Activated CD4-positive, alpha-beta T cell treated with anti-CD3 and anti-CD28 coated beads, Interleukin-2, amount 10 ng/mL, durations not matched to agents 24 days and 14 days (primary cell): ENCODE measurements at regions not wholly inside any gene's neighbourhood (a gene's known extent, or its start where the extent isn't known, plus 50 kb on each side); places are given as distances from the start of the nearest gene placed in this dataset.
"Not testable (repeated sequence)": the region's sequence is repeated elsewhere in the genome, so short reads cannot be mapped to it uniquely, and the experiment has no call there.

ENCODE experiments used
- DNase-seq: peaks from one replicate; pipeline ENCODE4 v3.0.0; 2022
- H3K27ac Mint-ChIP-seq: one replicate; pipeline ENCODE4 v1.8.0; 2022; ENCODE audit warnings: mild to moderate bottlenecking, mixed read lengths
- H3K27me3 Mint-ChIP-seq: one replicate; pipeline ENCODE4 v1.8.0; 2022; ENCODE audit warnings: mixed read lengths
- H3K36me3 Mint-ChIP-seq: one replicate; pipeline ENCODE4 v1.8.0; 2022; ENCODE audit warnings: low read depth, mild to moderate bottlenecking, mixed read lengths
- H3K4me1 Mint-ChIP-seq: one replicate; pipeline ENCODE4 v1.8.0; 2021; ENCODE audit warnings: mixed read lengths
- H3K4me3 Mint-ChIP-seq: one replicate; pipeline ENCODE4 v1.8.0; 2022; ENCODE audit warnings: mild to moderate bottlenecking, moderate library complexity, mixed read lengths
- H3K9me3 Mint-ChIP-seq: one replicate; pipeline ENCODE4 v1.8.0; 2021; ENCODE audit warnings: mixed read lengths
- intact Hi-C: fragments of 100-400 bp; cut with micrococcal nuclease; formaldehyde crosslinking; loops from one replicate; pipeline ENCODE4 v1.15.1; 2023

- Mint-ChIP-seq H3K4me3 (no peak overlapping the region), H3K27me3 (no peaks in the 10 kb centered on the region), H3K36me3 (no peaks in the 10 kb centered on the region), H3K9me3 (no peaks in the 10 kb centered on the region), H3K4me1 (no peaks in the 10 kb centered on the region), H3K27ac (no peak overlapping the region)
- DNase-seq, result no peak
- intact Hi-C loops, result no loop called here
Measured at GRCh38 chr9:118692613-118693012, 676.6 kb downstream of the BRINP1 start.

DNA sequence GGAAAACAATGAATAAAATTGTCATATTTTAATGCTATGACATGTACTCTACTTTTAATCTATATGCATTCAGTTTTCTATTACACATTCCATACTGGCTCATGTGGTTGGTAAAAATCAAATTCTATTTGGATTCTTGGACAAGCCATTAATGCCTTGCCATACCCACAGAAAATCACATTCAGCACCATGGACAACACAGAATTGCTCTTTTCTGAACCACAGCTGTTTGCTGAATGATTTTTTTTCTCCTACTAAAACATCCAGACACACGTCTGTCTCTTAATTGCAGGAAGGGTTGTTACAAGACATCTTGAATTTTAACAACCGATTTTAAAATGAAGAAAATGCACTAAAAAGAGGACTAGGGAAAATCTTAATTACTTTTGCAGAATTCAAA is 675.6 kb downstream of the BRINP1 start:
- no peaks in the 10 kb centered on the region for H3K4me1 Mint-ChIP-seq

GRCh38 chr9:118695249-118695648 is 674.0 kb downstream of the BRINP1 start:
- H3K4me1 Mint-ChIP-seq, H3K4me3 Mint-ChIP-seq, H3K27ac Mint-ChIP-seq, intact Hi-C loops, H3K27me3 Mint-ChIP-seq, H3K36me3 Mint-ChIP-seq, H3K9me3 Mint-ChIP-seq, DNase-seq: not testable (repeated sequence)

More for the DNA sequence above, 675.6 kb downstream of the BRINP1 start:
- H3K36me3 Mint-ChIP-seq, result no peaks in the 10 kb centered on the region
- H3K27me3 Mint-ChIP-seq, result no peaks in the 10 kb centered on the region
- DNase-seq, result no peak
- no peak overlapping the region for H3K4me3 Mint-ChIP-seq
- no peak overlapping the region for H3K27ac Mint-ChIP-seq
- no peaks in the 10 kb centered on the region for H3K9me3 Mint-ChIP-seq
- intact Hi-C loops, result no loop called here

DNA sequence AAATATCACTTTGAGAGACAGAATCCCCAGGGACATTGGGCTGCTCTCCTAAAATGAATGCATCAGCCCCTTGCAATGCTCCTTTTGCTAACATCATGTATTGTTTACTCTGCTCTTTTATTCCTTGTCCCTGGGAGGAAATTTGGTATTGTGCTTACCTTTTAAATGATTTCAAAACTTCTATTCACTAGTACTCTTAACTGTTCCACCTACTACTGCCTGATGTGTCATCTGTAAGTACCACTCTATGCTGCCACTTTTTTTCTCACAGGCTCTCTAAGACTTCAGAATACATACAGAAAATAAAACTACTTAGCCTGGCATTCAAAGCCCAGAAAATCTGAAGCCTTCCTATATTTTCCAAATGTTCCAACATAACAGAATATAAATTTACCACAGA is 667.2 kb downstream of the BRINP1 start:
- no peak overlapping the region for H3K4me3 Mint-ChIP-seq
- no peak for DNase-seq
- no peaks in the 10 kb centered on the region for H3K27me3 Mint-ChIP-seq
- no peak overlapping the region for H3K27ac Mint-ChIP-seq
- H3K4me1 Mint-ChIP-seq, result no peaks in the 10 kb centered on the region
- intact Hi-C loops, result no loop called here
- peaks cover 4% of the 10 kb centered on the region for H3K9me3 Mint-ChIP-seq
- H3K36me3 Mint-ChIP-seq, result no peaks in the 10 kb centered on the region

DNA sequence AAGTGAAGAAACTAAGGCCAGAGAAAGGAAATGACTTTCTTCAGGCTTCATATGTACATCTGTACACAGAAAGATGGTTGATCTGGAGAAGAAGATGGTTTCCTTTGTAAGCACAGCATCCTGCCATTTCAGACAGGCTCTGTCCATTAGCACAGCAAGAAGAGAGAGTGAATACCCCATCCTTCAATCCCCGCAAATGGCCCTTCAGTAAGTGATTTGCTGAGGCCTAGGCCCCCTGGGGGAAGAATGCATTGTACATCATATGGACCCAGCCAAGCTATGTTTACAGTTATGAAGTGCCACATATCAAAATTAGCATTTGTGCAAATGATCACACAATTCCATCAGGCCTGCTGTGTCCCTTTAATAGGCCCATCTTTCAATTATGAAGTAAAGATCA is 657.4 kb downstream of the BRINP1 start:
- DNase-seq, result no peak
- Mint-ChIP-seq H3K36me3 (no peaks in the 10 kb centered on the region), H3K27ac (no peak overlapping the region), H3K9me3 (no peaks in the 10 kb centered on the region), H3K27me3 (no peaks in the 10 kb centered on the region), H3K4me3 (no peak overlapping the region), H3K4me1 (no peaks in the 10 kb centered on the region)
- intact Hi-C loops, result no loop called here

- DNase-seq, result no peak
- Mint-ChIP-seq H3K9me3 (peaks cover 3% of the 10 kb centered on the region), H3K27ac (no peak overlapping the region), H3K36me3 (no peaks in the 10 kb centered on the region), H3K4me1 (no peaks in the 10 kb centered on the region), H3K4me3 (no peak overlapping the region), H3K27me3 (no peaks in the 10 kb centered on the region)
- intact Hi-C loops, result no loop called here
Measured at GRCh38 chr9:118721276-118721675, 648.0 kb downstream of the BRINP1 start.

- H3K4me3 Mint-ChIP-seq, result no peak overlapping the region
- intact Hi-C loops, result no loop called here
Measured at GRCh38 chr9:118721923-118722322, 647.3 kb downstream of the BRINP1 start.

DNA sequence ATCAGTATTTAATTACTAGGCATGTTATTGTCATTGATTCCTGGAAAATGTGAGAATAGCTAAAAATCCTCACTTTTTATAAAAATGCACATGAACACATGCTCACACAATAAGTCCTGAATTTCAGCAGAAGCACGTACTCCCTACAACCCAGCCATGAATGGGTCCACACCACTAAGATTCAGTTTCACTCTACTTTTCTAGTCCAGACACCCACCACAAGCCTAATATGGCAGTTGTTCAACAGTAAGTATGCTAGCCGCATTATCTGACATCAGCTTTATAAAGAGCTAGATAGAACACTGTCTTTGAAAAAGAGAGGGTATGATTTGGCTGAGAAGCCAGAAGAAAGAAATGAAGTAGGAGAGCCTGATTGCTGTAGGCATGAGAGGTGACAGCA is 639.3 kb downstream of the BRINP1 start:
- Mint-ChIP-seq H3K4me3 (no peak overlapping the region), H3K9me3 (no peaks in the 10 kb centered on the region), H3K27ac (no peak overlapping the region), H3K27me3 (no peaks in the 10 kb centered on the region), H3K36me3 (no peaks in the 10 kb centered on the region), H3K4me1 (no peaks in the 10 kb centered on the region)
- DNase-seq, result no peak
- intact Hi-C loops, result no loop called here

More at GRCh38 chr9:118721923-118722322, 647.3 kb downstream of the BRINP1 start:
- peaks cover 3% of the 10 kb centered on the region for H3K9me3 Mint-ChIP-seq
- no peaks in the 10 kb centered on the region for H3K27me3 Mint-ChIP-seq
- H3K4me1 Mint-ChIP-seq, result no peaks in the 10 kb centered on the region
- H3K36me3 Mint-ChIP-seq, result no peaks in the 10 kb centered on the region
- H3K27ac Mint-ChIP-seq, result no peak overlapping the region
- no peak for DNase-seq

DNA sequence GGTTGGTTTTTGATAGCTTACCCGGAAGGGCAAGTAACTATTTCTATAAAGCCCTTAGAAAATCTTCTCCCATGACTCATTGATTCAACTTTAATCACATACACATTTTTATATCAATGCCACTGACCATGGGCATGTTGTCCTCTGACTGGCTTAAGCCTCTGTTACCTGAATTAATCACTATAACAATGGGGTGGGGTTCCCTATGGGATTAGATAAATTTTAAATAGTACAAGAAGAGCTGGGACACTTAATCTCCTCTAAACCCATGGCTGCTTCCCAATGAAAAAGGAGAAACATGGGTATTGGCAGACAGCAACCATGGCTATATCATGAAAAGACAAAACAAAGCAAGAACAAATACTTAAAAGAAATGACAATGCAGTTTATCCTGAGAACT is 636.2 kb downstream of the BRINP1 start:
- intact Hi-C loops, result no loop called here
- Mint-ChIP-seq H3K27me3 (no peaks in the 10 kb centered on the region), H3K27ac (no peak overlapping the region), H3K36me3 (no peaks in the 10 kb centered on the region), H3K4me1 (no peaks in the 10 kb centered on the region), H3K9me3 (no peaks in the 10 kb centered on the region), H3K4me3 (no peak overlapping the region)
- no peak for DNase-seq

- H3K4me3 Mint-ChIP-seq, result no peak overlapping the region
- intact Hi-C loops, result no loop called here
- H3K27me3 Mint-ChIP-seq, result no peaks in the 10 kb centered on the region
- no peaks in the 10 kb centered on the region for H3K4me1 Mint-ChIP-seq
- no peaks in the 10 kb centered on the region for H3K9me3 Mint-ChIP-seq
- H3K36me3 Mint-ChIP-seq, result no peaks in the 10 kb centered on the region
- DNase-seq, result no peak
- H3K27ac Mint-ChIP-seq, result no peak overlapping the region
Measured at GRCh38 chr9:118734696-118735095, 634.5 kb downstream of the BRINP1 start.

DNA sequence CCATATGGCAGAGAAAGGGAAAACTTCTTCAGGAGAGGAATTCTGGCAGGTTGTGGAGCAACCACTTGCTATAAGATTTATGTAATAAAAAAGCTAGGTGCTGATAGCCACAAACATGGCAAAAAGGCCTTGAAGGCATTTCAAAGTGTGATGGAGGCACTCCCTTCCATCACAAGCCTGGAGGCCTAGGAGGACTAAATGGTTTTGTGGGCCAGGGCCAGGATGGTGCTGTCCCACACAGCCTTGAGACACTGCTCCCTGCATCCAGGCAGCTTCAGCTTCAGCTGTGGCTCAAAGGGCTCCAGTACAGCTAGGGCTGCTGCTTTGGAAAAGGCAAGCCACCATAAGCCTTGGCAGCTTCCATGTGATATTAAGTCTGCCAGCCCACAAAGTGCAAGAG is 632.8 kb downstream of the BRINP1 start:
- Mint-ChIP-seq H3K36me3 (no peaks in the 10 kb centered on the region), H3K4me3 (no peak overlapping the region), H3K4me1 (no peaks in the 10 kb centered on the region), H3K27me3 (no peaks in the 10 kb centered on the region), H3K9me3 (no peaks in the 10 kb centered on the region), H3K27ac (no peak overlapping the region)
- no peak for DNase-seq
- intact Hi-C loops, result no loop called here

DNA sequence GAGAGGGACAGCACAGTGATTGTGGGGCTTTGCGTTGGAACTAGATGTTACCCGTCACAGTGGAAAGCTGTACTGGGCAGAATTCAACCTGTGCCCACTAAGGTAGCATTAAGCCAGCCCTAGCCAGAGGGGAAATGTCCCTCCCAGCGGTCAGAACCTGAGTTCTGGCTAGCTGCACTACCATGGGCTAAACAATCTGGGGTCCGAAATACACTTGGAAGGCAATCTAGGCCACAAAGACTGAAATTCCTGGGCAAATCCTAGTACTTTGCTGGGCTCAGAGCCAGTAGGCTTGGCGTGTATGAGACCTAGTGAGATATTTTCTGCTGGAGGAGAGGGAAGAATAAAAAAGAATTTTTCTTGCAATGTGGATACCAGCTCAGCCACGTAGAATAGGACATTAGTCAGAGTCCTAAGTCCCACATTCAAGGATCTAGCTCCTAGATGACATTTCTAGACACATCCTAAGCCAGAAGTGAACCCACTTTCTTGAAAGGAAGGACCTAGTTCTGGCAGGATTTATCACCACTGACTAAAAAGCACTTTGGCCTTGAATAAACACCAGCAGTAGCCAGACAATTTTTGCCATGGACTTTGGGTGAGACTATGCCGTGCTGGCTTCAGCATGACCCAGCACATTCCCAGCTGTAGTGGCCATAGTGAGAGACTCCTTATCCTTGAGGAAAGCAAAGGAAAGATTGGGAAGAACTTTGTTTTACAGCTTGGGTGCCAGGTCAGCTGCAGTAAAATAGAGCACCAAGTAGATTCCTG is 618.0 kb downstream of the BRINP1 start:
- no peaks in the 10 kb centered on the region for H3K27me3 Mint-ChIP-seq
- intact Hi-C loops, result no loop called here
- H3K36me3 Mint-ChIP-seq, result no peaks in the 10 kb centered on the region
- H3K4me3 Mint-ChIP-seq, result no peak overlapping the region
- H3K4me1 Mint-ChIP-seq, result no peaks in the 10 kb centered on the region
- H3K9me3 Mint-ChIP-seq, result no peaks in the 10 kb centered on the region
- DNase-seq, result no peak
- no peak overlapping the region for H3K27ac Mint-ChIP-seq

GRCh38 chr9:118751848-118752223 is 617.4 kb downstream of the BRINP1 start:
- intact Hi-C loops, result no loop called here
- Mint-ChIP-seq H3K36me3 (no peaks in the 10 kb centered on the region), H3K4me3 (no peak overlapping the region), H3K27me3 (no peaks in the 10 kb centered on the region), H3K4me1 (no peaks in the 10 kb centered on the region), H3K27ac (no peak overlapping the region), H3K9me3 (no peaks in the 10 kb centered on the region)
- DNase-seq, result no peak

DNA sequence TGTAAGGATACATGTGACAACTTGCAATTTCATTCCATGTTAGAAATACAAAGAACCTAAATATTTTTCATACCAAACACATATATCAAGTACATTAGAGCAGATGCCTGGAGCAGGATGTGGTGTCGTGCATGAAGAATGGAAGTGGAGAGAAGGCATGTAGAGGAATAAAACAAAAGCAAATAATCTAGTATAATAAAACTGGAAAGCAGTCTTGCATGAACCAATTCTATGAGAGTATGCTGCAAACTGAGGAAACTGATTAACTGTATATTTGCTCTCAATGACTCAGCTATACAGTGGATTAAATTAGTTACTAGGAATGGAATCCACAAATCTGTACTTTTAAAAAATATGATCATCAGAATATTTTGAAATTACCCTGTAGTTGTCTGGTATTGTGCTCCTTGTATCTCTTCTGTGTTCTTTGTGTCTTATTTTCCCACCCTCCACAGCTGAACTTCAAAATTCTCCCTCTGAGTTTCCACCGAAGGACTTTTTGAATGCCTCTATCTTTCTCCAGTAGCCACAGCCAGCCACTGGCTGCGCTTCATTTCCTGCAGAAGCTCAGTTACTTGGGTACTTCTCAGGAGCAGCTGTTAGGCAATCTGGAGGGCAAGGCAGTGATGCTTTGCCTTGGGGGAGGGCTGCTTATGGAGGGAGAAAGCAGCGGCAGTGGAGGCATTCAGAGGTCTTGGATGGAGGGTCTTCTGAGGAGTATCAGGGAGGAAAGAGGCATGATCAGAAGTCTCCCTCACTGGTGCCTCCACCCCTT is 608.0 kb downstream of the BRINP1 start:
- no peak overlapping the region for H3K4me3 Mint-ChIP-seq
- H3K9me3 Mint-ChIP-seq, result peaks cover 3% of the 10 kb centered on the region
- no peak for DNase-seq
- intact Hi-C loops, result no loop called here
- no peak overlapping the region for H3K27ac Mint-ChIP-seq
- no peaks in the 10 kb centered on the region for H3K4me1 Mint-ChIP-seq
- H3K36me3 Mint-ChIP-seq, result no peaks in the 10 kb centered on the region
- H3K27me3 Mint-ChIP-seq, result no peaks in the 10 kb centered on the region
